ENCODE measurements at regions not wholly inside any gene's neighbourhood (a gene's known extent, or its start where the extent isn't known, plus 50 kb on each side); places are given as distances from the start of the nearest gene placed in this dataset.

GRCh38 chr13:64959276-64959675, 2270.9 kb downstream of the PCDH9 start:
- DNase-seq, result no peak

DNA sequence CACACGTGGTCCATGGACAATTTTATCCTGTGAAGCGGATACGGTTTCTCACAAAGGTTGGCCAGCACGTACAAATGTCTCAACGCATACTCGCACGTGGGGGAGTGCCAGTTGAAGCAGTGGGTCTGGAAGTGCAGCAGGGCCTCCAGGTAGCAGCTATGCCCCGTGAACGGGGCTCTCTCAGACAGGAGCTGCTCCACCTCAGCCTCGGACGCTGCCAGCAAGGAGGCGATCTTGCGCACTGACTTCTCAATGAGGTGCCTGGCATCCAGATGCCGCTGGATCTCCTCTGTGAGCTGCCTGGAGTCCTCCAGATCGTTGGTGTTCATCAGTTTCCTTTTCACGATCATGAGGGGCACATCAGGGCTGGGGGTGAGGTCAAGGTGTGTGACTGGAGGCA, 2272.0 kb downstream of the PCDH9 start:
- H3K27me3 Mint-ChIP-seq (ENCODE audit: low read depth, poor library complexity), result no peaks in the 10 kb centered on the region
- H3K9me3 Mint-ChIP-seq, result no peaks in the 10 kb centered on the region
- no peak overlapping the region for H3K4me3 Mint-ChIP-seq
- no peak for TF ChIP-seq CTCF (IDR thresholded peaks at IDR 0.05)
- DNase-seq, result no peak
- H3K4me1 Mint-ChIP-seq, result no peaks in the 10 kb centered on the region
- no peak overlapping the region for H3K27ac Mint-ChIP-seq
- no peaks in the 10 kb centered on the region for H3K36me3 Mint-ChIP-seq (ENCODE audit: low read depth)

More at GRCh38 chr13:64959276-64959675, 2270.9 kb downstream of the PCDH9 start:
- no peak for TF ChIP-seq CTCF (IDR thresholded peaks at IDR 0.05)
- Mint-ChIP-seq H3K27ac (no peak overlapping the region), H3K4me1 (no peaks in the 10 kb centered on the region), H3K27me3 (ENCODE audit: low read depth, poor library complexity) (no peaks in the 10 kb centered on the region), H3K4me3 (no peak overlapping the region), H3K36me3 (ENCODE audit: low read depth) (no peaks in the 10 kb centered on the region), H3K9me3 (no peaks in the 10 kb centered on the region)

DNA sequence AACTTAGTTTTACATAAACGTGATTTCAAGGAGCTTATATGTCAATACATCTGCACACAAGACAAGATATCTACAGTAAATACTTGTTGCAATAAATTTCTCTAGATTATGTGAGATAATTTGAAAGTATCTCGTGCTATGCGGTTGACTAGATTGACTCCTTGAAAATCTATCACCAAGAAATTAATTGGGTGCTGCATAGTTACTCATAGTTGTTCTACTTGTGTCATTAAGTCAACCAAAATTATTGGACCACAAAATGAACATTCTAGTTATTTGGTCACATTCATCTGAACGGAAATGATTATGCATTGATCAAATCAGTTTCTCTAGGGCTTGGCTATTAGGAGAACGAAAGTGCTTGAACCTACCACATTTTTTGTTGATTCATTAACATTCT, 2291.5 kb downstream of the PCDH9 start:
- no peaks in the 10 kb centered on the region for H3K36me3 Mint-ChIP-seq (ENCODE audit: low read depth)

GRCh38 chr13:64937302-64937701, 2292.8 kb downstream of the PCDH9 start:
- Mint-ChIP-seq H3K9me3 (peaks cover 4% of the 10 kb centered on the region), H3K27me3 (ENCODE audit: low read depth, poor library complexity) (no peaks in the 10 kb centered on the region), H3K4me3 (no peak overlapping the region), H3K4me1 (no peaks in the 10 kb centered on the region), H3K27ac (no peak overlapping the region), H3K36me3 (ENCODE audit: low read depth) (no peaks in the 10 kb centered on the region)
- DNase-seq, result no peak
- TF ChIP-seq CTCF (IDR thresholded peaks at IDR 0.05), result no peak

More for the DNA sequence above, 2291.5 kb downstream of the PCDH9 start:
- Mint-ChIP-seq H3K27me3 (ENCODE audit: low read depth, poor library complexity) (no peaks in the 10 kb centered on the region), H3K27ac (no peak overlapping the region), H3K9me3 (peaks cover 4% of the 10 kb centered on the region), H3K4me1 (no peaks in the 10 kb centered on the region), H3K4me3 (no peak overlapping the region)
- TF ChIP-seq CTCF (IDR thresholded peaks at IDR 0.05), result no peak
- no peak for DNase-seq

GRCh38 chr13:64936879-64937278, 2293.3 kb downstream of the PCDH9 start:
- H3K36me3 Mint-ChIP-seq (ENCODE audit: low read depth), result no peaks in the 10 kb centered on the region
- no peak for TF ChIP-seq CTCF (IDR thresholded peaks at IDR 0.05)
- no peaks in the 10 kb centered on the region for H3K27me3 Mint-ChIP-seq (ENCODE audit: low read depth, poor library complexity)
- no peak overlapping the region for H3K27ac Mint-ChIP-seq
- no peak overlapping the region for H3K4me3 Mint-ChIP-seq
- DNase-seq, result no peak
- H3K9me3 Mint-ChIP-seq, result no peaks in the 10 kb centered on the region
- no peaks in the 10 kb centered on the region for H3K4me1 Mint-ChIP-seq

DNA sequence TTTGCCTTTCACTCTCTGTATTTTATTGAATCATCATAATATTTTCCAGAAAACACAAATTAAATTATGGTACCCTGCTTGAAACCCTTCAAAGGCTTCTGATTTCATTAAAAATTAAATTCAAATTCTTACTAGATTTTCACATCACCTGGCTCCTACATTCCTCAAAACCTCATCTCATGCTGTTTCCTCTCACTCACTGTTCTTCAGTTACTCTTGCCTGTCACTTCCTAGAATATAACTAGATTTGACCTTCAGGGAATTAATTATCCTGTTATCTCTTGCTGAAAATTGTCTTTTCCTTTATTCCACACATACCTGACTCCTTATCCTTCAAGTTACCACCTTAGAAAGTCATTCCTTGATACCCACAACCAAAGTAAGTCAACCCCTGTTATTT, 2294.7 kb downstream of the PCDH9 start:
- H3K9me3 Mint-ChIP-seq, result no peaks in the 10 kb centered on the region
- H3K27me3 Mint-ChIP-seq (ENCODE audit: low read depth, poor library complexity), result peaks cover under 1% of the 10 kb centered on the region
- no peak for TF ChIP-seq CTCF (IDR thresholded peaks at IDR 0.05)
- no peak overlapping the region for H3K27ac Mint-ChIP-seq
- no peaks in the 10 kb centered on the region for H3K4me1 Mint-ChIP-seq
- no peak overlapping the region for H3K4me3 Mint-ChIP-seq
- no peaks in the 10 kb centered on the region for H3K36me3 Mint-ChIP-seq (ENCODE audit: low read depth)
- DNase-seq, result no peak
